HG02588 (cell line): ENCODE measurements at regions not wholly inside any gene's neighbourhood (a gene's known extent, or its start where the extent isn't known, plus 50 kb on each side); places are given as distances from the start of the nearest gene placed in this dataset.
"Not testable (repeated sequence)": the region's sequence is repeated elsewhere in the genome, so short reads cannot be mapped to it uniquely, and the experiment has no call there.

Experiments used
- ATAC-seq: cut with Tn5 transposase; IDR thresholded peaks from one replicate; pipeline ENCODE4 v1.9.1; 2021; ENCODE audit warnings: mild to moderate bottlenecking, moderate library complexity; ENCODE audit not compliant: unreplicated experiment

- no peak for ATAC-seq
Measured at GRCh38 chr6:26173836-26174145, 86.6 kb downstream of the HFE start.

GRCh38 chr6:26175033-26175427 is 87.8 kb downstream of the HFE start:
- no peak for ATAC-seq

DNA sequence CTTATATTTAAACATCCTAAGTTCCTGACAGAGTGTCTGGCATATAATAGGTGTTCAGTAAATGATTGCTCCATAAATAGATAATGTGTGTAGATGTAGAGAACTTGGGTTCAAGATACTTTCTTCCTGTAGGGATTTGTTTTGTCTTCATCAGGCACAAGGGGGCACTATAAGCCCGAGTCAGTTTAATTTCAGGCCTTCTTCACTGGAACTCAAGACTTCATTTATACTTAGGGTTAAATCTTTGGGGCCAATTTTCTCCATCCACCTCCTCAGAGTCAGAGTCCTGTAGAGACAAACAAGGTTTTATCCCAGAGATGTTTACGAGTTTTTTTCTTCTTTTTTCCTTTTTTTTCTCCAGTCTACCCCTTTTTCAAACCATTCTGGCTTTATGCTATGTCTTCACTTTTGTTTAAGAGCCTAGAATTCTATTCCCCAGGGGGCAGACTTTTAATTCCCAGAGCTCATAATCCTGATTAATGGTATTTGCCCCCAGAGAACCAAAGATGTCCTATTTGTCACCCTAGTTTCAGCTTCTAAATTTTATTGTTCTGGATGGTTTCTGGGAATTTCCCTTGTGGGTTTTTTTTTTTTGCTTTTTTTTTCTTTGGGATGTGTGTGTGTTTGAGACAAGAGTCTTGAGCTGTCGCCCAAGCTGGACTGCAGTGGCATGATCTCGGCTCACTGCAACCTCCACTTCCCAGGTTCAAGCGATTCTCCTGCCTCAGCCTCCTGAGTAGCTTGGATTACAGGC is 88.4 kb downstream of the HFE start:
- ATAC-seq = no peak

- no peak for ATAC-seq
Measured at GRCh38 chr6:26179675-26180074, 92.4 kb downstream of the HFE start.

DNA sequence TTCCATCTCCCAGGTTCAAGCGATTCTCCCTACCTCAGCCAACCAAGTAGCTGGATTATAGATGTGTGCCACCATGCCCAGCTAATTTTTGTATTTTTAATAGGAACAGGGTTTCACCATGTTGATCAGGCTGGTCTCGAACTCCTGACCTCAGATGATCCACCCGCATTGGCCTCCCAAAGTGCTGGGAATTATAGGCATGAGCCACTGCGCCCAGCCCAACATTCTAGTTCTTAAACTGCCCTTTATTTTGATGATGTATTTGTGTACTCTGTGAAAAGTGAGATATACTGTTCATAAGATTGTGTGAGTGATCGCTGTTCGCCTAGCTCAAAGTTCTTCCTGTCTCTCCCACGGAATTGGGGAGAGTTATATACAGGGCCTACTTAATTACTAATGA is 93.1 kb downstream of the HFE start:
- ATAC-seq = no peak

GRCh38 chr6:26183237-26183580 is 96.0 kb downstream of the HFE start:
- ATAC-seq = no peak

DNA sequence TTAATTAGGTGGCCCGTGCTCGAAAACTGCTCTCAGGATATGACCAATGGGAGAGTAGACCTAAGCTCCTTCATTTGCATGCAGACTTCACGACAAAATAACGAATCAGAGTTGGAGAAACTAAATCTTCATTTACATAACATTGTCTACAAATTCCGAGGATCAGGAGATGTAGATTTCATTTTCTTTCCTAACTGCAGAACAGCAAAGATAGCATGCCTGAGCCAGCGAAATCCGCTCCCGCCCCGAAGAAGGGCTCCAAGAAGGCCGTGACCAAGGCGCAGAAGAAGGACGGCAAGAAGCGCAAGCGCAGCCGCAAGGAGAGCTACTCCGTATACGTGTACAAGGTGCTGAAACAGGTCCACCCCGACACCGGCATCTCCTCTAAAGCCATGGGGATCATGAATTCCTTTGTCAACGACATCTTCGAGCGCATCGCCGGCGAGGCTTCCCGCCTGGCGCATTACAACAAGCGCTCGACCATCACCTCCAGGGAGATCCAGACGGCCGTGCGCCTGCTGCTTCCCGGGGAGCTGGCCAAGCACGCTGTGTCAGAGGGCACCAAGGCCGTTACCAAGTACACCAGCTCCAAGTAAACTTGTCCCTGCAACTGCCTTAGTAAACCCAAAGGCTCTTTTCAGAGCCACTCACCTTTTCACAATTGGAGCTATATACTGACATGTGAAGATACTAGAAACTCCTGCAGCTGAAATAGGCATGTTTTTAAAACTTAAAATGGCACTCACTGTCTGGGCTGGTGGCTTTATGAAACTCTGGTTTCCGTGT is 96.5 kb downstream of the HFE start:
- ATAC-seq = no peak

GRCh38 chr6:26184367-26184891 is 97.2 kb downstream of the HFE start:
- ATAC-seq = no peak

DNA sequence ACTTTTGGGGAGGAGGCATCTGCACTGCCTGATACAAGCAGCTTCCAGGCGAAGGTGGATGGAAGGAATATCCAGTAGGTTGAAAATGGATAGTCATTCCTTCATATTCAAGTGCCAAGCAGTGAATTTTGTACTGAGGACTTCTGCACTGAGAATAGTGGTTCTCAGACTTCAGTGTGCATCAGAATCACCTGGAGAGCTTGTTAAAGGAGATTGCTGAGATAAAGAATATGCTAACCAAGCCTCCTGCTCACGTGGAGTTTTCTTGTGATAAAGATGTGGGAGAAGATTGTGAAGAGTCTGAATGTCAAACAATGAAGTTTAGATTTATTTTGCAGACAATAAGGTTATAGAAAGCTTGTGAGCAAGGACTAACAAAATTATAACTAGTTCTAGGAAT is 97.8 kb downstream of the HFE start:
- ATAC-seq = no peak

- ATAC-seq = no peak
Measured at GRCh38 chr6:26185802-26186201, 98.6 kb downstream of the HFE start.

DNA sequence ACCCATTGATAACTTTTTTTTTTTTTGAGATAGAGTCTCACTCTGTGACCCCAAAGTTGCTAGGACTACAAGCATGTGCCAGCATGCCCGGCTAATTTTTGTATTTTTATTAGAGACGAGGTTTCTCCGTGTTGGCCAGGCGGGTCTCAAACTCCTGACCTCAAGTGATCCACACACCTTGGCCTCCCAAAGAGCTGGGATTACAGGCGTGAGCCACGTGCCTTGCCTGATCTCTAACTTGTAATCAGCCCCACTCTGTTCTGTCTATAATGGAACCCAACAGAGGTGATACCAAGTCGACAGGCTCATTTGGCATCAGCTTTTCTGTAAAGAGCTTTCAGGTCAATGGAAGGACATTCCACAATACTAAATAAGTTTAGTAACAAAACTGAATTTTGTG is 99.4 kb downstream of the HFE start:
- ATAC-seq = no peak

DNA sequence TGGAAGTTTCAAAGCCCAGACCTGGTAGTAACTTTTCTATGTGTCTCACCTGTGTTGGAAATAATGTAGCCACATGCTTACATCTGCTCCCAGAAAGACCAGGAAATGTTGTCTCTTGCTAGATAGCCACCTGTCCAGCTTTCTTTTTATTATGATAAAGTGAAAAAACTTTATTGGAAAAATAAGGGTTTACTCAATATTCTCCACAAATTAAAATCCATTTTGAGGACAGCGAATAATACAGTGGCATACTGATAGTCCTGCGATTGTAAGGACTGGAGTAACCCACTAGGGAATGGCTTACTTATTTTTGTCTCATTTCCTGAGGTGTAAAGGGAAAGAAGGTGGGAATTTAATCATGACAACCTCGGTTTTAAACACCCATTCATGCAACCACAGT is 100.1 kb downstream of the HFE start:
- no peak for ATAC-seq

GRCh38 chr6:26187981-26188635 is 100.9 kb downstream of the HFE start:
- peak; percentile 9 for ATAC-seq

DNA sequence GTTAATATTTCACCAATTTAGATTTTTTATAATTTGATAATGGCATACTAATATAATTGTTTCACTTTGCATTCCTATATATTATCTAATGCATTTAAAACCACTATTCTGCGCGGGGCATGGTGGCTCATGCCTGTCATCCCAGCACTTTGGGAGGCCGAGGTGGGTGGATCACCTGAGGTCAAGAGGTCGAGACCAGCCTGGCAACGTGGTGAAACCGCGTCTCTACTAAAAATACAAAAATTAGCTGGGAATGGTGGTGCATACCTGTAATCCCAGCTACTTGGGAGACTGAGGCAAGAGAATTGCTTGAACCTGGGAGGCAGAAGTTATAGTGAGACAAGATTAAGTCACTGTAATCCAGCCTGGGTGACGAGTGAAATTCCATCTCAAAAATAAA is 104.3 kb downstream of the HFE start:
- not testable (repeated sequence) for ATAC-seq

DNA sequence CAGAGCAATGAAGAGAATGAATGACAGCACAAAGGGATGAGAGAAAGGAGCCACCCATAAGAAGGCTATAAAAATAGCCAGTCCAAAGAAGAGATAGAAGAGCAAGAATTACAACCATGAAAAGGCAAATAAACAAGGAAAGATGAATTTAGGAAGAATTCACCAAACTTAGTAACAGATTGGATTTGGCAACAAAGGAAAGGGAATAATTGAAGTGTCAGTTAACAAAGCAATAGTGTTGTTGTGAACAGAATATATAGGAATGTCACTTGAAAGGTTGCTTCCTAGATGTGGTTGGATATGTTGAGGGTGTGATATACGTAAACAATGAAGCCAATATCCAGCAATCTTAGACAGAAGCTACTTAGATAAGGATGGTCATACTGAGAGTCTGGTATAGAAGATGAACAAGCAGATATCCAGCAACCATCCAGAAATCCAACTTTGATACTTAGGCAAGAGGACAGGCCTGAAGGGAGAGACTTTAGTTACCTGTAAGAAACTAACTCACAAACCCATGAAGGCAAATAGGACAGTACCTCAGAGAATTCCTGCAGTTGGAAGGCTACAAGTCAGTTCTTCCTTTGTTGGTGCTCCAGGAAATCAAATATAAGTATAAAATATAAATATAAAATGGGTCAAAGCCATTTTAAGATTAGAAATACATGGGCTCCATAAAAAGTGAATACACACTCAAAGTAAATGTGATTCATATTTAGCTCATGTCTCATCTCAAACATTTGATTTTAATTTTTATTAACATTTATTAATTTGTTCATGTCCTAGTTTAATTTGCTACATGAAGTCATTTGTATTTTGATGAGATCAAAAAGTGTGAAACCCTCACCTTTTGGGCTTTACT is 106.5 kb downstream of the HFE start:
- no peak for ATAC-seq

- ATAC-seq = no peak
Measured at GRCh38 chr6:26194329-26194701, 107.1 kb downstream of the HFE start.

- no peak for ATAC-seq
Measured at GRCh38 chr6:26194816-26195375, 107.7 kb downstream of the HFE start.

DNA sequence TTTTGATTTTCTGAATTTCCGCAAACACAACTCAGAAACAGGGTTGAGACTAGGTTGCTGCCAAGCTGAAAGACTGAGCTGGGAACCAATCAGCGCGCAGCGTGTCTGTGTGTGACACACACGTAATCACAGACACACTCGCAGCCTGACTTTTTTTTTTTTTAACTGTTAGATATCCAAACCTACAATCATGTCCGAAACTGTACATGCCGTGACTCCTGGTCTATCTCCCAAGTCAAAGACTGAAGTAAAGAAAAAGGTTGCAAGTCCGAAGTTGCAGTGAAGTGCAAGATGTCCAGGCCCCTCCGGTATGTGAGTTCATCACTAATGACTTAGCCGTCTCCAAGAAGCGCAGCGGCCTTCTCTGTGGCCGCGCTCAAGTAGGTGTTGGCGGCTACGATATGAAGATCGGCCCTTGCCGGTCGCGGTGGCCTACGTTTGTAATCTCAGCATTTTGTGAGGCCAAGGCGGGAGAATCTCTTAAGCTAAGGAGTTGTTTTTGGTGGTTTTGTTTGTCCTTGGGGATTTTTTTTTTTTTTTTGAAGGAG is 108.2 kb downstream of the HFE start:
- ATAC-seq = peak; percentile 32

DNA sequence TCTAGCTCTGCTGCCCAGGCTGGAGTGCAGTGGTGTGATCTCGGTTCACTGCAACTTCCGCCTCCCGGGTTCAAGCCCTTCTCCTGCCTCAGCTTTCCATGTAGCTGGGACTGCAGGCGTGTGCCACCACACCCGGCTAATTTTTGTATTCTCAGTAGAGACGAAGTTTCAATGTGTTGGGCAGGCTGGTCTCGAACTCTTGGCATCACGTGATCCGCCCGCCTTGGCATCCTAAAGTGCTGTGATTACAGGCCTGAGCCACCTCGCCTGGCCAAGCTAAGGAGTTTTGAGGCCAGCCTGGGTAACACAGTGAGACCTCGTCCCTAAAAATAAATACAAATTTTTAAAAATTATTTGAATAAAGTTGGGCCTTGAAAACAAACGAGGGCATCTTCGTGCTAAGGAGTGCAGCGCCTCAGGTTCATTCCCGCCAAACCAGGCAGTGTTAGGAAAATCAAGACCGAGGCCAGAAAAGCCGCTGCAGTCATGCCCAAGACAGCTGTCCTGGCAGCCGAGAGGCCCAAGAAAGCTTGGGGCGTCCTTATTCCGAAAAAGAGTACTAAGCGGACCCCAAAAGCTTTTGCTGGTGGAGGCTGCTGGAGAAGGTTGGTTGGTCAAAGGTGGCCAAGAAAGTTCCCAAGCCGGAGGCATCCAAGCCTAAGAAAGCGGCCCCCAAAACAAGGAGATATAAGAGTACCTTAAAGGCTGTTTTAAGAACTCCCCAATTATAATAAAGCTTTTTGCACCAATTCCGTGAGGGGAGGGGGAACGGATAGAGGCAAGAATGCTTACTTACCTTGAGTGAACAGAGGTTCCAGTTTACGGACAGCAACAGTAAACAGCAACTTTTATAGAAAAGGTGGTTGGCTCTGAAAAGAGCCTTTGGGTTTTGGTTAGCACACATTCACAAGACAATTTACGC is 109.0 kb downstream of the HFE start:
- no peak for ATAC-seq
